ENCODE measurements at regions not wholly inside any gene's neighbourhood (a gene's known extent, or its start where the extent isn't known, plus 50 kb on each side); places are given as distances from the start of the nearest gene placed in this dataset.

DNA sequence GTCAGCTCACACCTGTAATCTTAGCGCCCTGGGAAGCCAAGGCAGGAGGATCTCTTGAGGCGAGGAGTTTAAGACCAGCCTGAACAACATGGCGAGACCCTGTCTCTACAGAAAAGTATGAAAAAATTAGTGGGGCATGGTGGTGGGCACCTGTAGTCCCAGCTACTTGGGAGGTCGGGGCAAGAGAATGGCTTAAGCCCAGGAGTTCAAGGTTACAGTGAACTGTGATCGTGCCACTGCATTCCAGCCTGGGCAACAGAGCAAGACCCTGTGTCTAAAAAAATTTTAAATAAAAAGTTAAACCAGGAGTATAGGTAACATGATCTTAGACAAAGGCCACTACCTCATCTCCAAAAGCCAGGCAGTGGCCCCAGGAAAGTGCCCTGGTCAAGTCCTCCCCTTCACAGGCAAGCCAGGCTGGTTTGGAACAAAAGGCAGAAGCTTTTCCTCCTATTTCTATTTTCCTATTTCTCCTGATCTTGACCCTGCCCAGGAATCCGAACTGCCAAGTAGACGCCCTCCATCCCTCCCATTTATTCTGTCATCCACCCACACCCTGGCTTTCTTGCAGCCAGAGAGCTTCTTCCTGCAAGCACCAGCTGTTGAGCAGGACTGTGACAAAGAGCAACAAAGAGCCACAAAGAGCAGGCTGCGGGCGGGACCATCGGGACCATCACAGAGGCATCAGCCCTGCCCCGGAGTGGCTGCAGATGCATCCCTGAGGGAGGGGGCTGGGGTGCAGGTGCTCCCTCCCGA lies 149.9 kb upstream of the AFDN start:
- TF ChIP-seq, protein P1, sequence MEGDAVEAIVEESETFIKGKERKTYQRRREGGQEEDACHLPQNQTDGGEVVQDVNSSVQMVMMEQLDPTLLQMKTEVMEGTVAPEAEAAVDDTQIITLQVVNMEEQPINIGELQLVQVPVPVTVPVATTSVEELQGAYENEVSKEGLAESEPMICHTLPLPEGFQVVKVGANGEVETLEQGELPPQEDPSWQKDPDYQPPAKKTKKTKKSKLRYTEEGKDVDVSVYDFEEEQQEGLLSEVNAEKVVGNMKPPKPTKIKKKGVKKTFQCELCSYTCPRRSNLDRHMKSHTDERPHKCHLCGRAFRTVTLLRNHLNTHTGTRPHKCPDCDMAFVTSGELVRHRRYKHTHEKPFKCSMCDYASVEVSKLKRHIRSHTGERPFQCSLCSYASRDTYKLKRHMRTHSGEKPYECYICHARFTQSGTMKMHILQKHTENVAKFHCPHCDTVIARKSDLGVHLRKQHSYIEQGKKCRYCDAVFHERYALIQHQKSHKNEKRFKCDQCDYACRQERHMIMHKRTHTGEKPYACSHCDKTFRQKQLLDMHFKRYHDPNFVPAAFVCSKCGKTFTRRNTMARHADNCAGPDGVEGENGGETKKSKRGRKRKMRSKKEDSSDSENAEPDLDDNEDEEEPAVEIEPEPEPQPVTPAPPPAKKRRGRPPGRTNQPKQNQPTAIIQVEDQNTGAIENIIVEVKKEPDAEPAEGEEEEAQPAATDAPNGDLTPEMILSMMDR (IDR thresholded peaks at IDR 0.05): no peak
- TF ChIP-seq POLR2AphosphoS5 (IDR thresholded peaks at IDR 0.05) (no peak), POLR2A (IDR thresholded peaks at IDR 0.05) (no peak)
